ENCODE measurements at regions not wholly inside any gene's neighbourhood (a gene's known extent, or its start where the extent isn't known, plus 50 kb on each side); places are given as distances from the start of the nearest gene placed in this dataset.

DNA sequence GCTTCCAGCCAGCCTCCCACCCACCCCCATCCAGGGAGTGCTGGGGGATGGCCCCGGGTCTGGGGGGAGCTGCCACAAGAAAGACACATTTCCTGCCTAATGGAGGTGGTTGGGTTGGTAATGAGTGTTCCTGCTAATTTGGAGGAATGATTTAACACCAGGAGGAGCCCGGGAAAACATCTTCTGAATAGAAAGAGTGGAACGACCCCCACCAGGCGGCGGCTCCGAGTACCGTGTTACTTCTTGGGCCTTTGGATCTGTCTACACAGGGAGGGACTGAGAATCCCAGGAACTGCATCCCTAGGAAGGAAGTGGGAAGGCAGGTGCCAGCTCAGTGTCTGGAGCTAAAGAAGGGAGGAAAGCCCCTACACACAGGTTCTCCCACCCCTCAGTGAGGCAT is 64.6 kb downstream of the TSPAN17 start:
- no peak for DNase-seq

- DNase-seq = no peak
These were observed 65.4 kb downstream of the TSPAN17 start for GRCh38 chr5:176712546-176713304.

DNA sequence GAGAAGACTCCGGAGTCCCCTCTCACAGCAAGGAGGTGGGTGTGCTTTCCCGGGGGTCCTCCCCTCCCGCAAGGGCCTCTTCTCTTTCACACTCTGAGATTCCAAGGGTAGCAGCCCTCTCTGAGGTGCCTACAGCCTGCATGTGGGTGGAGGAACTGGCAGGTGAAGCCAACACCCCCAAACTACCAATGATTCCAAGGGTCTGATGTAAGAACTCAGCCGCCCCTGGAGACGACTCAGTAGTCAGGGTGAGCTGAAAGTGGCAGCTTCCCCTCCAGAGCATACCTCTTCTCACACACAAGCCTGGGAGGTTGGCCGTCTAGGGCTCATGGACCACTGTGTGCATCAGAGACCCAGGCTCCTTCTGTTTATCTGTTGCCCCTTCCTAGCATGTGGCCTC is 66.1 kb downstream of the TSPAN17 start:
- DNase-seq = no peak

GRCh38 chr5:176714067-176714466 is 66.8 kb downstream of the TSPAN17 start:
- no peak for DNase-seq

DNA sequence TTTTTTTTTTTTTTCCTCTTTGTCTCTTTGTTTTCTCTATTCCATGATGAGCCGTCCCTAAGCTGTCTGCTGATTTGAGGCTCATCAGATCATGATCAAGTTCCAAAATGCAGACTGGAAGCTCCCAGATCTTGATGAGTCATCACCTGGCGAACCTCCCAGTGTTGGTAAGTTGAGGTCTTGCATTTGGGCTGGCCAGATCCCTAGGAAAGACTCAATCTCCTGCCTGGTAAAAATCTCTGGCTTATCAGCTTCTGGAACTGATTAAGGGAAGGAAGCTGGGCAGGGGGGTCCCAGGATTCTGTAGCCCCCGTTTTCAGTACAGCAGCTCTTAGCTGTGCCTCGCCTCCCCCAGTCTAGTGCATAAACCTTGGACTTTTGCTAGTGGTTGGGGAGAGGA is 69.0 kb downstream of the TSPAN17 start:
- no peak for DNase-seq

DNA sequence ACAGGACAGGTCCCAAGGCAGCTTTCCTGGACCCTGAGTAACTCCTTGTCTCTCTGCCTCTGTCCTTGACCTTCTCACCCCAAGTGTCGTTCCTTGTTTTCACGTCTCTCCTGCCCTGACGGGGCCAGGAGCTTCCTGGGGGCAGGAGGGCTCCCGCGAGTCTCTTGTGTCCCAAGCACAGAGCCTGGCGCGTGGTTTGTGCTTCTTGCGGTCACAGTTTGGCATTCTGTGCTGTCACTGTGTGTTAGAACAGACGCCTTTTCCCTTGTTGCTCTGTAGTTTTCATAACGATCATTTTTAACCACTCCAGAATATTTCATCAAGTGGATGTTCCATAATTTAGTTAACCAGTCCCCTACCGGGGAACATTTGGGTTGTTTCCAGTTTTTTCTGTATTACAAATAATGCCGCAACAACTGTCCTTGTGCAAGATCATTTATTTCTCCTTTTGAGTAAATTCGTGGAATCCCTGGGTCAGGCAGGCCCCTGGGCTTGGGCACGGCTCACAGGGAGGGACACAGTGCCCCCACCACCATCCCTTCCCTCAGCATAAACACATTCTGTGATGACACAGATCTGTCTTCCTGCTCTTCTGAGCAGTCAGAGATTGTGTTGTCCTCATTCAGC is 71.9 kb downstream of the TSPAN17 start:
- DNase-seq = peak; percentile 32

GRCh38 chr5:176721509-176721908 is 74.2 kb downstream of the TSPAN17 start:
- DNase-seq = no peak

- no peak for DNase-seq
These were observed 75.5 kb downstream of the TSPAN17 start for GRCh38 chr5:176722757-176723156.

DNA sequence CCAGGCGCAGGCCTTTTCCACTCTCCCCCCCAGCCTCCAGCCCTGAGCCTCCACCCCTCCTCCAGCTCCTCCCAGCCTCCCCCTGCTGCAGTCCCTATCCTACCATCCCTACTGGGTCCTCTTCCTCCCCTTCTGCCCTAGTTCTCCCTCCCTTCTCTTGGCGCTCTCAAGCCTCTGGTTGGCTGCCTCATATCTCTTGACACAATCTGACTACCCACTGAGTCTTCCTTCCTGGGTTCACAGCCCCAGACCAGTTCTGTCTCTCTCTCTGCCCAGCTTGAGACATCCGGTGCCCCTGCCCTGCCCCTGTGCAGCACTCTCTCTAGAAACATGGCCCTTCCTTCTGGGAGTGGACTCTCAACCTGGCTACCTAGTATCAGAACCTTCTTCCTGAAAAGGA is 76.2 kb downstream of the TSPAN17 start:
- DNase-seq = no peak

DNA sequence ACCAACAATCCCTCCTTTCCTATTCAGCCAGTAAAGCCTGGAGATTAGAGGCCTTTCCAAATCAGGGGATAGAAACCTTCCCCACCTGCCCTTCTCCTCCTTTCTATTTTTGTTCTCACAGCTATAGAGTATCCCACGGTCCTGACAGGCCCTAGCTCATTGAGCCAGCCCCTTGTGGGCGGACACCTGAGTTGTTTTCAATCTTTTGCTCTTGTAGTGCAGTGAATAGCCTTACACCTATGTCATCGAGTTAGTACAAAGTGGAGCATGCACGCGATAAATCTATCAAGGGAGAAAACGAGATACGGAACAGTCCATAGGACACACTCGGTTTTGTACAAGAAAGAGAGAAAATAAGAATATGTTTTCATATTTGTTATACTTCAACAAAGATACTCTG is 77.2 kb downstream of the TSPAN17 start:
- no peak for DNase-seq

GRCh38 chr5:176725521-176726280 is 78.4 kb downstream of the TSPAN17 start:
- no peak for DNase-seq

GRCh38 chr5:176726746-176727527 is 79.7 kb downstream of the TSPAN17 start:
- DNase-seq = no peak

GRCh38 chr5:176727528-176727900 is 80.2 kb downstream of the TSPAN17 start:
- no peak for DNase-seq

DNA sequence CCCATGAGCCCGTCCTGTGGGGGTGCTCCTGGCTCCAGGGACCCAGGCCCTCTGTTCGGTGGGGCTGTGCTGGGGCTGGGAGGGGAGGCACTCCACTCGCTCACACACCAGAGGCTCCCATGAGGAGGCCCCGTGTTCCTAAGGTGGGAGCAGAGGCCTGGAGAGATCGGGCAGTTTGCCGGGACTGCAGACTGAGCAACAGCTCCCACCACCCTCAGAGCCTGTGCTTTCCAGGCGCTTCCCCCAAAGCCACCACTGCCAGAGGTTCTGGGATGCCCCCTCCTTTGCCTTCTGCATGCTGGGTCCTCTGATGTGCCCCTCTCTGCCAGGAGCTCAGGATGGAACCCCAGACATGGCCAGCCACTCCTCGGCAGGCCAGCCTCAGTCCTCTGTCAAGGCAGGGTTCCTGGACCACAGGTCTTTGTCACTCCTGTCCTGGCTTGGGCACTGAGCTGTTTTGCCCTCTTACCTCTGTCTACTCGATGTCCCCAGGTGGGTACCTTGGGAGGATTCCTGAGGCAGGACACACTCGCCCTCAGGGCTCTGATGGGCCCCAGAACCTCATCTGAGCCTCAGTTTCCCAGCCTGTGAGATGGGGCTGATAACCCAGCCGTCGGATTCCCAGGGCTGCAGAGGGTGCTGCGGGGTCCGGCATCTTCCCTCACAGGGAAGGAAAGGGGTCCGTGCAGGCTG is 80.8 kb downstream of the TSPAN17 start:
- DNase-seq = no peak

DNA sequence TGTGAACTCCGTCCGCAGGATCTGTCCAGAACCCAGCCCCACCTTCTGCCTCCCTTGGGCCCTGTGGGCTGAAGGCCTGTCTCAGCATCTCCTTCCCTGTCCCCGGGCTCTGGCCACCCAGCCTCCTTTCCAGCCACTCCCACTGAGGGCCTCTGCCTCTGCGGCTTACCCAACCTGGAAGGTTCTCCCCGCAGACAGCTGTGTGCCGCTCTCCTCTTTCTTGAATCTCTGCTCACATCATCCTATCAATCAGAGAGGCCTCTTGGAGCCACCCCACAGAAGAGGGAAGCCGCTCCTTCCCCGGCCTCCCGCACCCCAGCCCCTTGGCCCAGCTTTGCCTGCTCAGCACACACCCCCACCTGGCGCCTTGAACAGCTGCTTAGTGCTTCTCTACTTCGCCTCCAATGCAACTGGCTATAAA is 81.5 kb upstream of the UNC5A start:
- DNase-seq = no peak

DNA sequence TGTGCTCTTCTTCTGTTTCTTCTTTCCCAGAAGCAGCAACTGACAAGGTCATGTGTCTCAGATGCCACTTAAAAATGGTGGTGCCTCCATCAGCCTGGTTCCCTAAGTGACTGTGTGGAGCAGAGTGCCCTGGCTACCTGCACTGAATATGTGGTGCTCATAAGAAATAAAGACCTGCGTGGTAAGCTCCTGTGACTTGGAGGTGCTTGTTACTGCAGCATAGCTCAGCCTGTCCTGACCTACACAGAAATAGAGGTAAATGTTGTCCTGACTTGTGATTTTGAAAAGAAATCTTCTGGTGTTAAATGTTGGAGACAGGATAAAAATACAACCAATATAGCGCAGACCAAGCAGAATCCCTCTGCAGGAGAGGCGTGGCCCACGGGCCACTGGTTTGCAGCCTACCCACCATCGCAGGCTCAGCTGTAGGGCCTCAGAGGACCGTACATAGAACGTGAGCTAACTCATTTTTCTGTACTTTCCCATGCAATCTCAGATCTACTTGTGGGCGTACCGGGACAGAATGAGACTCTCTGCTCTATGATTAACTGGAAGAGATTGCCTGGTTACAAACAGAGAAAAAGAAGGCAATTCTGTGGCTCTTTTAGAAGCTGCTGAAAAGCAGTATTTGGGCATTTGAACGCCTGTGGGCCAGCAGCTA is 79.4 kb upstream of the UNC5A start:
- DNase-seq = no peak

GRCh38 chr5:176731506-176732160 is 78.7 kb upstream of the UNC5A start:
- DNase-seq = no peak

- no peak for DNase-seq
These were observed 78.1 kb upstream of the UNC5A start for GRCh38 chr5:176732306-176732705.

- DNase-seq = no peak
These were observed 77.5 kb upstream of the UNC5A start for GRCh38 chr5:176732736-176733405.

- no peak for DNase-seq
These were observed 76.7 kb upstream of the UNC5A start for GRCh38 chr5:176733406-176734262.
